HuH-7 (cell line): ENCODE measurements at regions not wholly inside any gene's neighbourhood (a gene's known extent, or its start where the extent isn't known, plus 50 kb on each side); places are given as distances from the start of the nearest gene placed in this dataset.

ENCODE experiments used
- DNase-seq: peaks from one replicate; pipeline ENCODE4 v3.0.0; 2011; ENCODE audit warnings: low spot score

DNA sequence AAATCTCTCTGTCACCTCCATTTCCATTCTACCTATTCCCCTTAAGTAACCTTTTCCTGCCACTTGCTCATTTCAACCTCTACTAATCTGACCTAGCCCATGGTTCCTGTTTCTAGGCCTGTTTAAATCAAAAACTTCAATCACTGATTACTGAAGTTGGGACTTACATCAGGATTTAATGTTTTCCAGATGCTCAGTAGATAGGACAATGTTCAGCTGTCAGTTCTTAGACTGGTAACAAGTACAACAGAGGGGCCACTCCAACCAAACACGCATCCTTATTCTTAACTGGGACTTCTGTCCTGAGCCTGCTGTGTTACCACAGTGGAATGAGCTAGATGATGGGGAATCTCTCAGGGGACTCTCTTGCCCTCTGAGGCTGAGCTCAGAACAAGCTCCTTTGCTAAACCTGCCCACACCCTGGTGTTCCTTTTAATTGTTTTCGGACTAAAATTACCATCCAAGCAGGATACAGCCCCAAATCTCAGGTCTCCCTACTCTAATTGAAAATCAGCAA is 974.6 kb downstream of the TTLL7 start:
- no peak for DNase-seq

DNA sequence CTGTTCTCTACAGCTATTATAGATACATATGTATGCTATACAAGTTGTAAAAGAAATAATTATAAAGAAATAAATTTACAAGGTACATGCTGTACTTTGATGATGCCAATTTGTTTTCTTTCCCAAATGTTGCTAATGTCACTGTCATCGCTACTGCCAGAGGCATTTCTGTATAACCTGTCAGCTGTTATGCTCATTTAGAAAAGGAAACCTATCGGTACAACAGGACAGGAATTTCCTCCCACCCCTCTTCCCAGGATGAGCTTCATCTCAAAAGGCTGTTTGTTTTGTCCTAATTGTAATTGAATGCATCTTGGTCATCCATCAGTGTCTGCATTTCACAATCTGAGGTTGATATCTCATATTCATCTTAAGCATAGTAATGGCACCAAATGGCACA is 975.7 kb downstream of the TTLL7 start:
- no peak for DNase-seq

DNA sequence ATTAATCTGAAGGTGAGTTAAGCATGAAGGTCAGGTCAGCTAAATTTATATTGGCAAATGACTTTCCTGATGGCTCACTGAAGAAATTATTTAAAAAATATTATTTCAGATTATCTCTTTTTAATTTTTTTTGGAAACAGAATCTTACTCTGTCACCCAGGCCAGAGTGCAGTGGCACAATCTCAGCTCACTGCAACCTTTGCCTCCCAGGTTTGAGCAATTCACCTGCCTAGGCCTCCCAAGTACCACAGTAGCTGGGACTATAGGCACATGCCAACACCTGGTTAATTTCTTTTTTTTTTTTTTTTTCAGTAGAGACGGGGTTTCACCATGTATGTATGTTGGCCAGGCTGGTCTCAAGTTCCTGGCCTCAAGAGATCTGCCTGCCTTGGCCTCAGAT is 976.7 kb downstream of the TTLL7 start:
- DNase-seq, result no peak

DNA sequence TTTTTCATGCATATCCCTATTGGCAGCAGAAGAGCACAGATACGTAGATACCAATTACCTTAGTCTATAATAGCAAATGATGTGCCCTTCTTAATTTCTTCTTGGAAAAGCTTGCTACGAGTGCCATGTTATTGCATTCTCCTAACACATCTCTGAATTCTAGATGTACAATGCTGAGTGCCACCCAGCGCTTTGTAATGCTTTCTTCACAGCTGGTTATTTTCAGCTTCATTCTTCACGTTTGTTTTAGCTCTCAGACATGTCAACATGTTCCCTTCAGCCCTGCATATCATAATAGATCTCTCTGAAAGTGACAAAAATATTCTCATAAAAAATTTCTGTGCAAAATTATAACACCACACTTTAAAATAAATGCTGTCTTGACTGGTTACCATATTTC is 981.2 kb downstream of the TTLL7 start:
- no peak for DNase-seq

DNA sequence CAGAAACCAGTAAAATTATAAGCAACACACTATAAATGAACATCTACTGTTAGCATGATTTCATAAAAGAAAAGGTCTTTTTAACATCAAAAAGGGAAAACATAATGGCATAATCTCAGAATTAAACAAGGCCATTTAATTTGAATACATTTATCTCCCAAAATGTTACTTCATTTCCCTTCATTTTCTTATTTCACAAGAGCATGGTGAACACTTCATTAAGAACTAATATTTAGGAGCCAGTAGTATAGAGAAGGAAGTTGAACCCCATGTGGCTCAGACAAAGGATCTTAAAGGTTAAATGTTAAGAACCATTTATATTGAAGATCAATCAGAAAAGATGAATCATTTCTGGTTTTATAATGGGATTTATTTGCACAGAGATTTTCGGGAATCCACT is 981.7 kb downstream of the TTLL7 start:
- no peak for DNase-seq

DNA sequence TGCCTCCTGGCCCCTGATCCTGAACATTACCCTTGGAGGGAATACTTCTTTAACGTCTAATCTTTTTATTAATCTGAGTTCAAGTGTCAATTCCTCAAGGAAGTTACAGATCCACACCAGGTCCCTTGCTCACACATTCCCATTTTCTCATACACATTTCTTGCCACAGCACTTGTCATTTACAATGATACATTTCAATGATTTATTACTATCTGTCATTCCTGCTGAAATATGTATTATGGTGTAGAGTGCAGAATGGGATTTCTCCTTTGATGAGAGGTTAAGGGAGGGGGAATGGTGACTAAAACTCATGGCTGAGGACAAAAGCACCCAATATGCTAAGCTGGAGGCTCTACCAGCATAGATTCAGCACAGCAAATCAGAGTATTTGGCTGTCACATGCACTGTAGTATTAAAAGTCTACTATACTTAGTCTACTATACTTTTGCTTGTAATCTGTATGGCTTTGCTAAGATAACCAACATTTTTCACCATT is 982.5 kb downstream of the TTLL7 start:
- DNase-seq, result no peak

DNA sequence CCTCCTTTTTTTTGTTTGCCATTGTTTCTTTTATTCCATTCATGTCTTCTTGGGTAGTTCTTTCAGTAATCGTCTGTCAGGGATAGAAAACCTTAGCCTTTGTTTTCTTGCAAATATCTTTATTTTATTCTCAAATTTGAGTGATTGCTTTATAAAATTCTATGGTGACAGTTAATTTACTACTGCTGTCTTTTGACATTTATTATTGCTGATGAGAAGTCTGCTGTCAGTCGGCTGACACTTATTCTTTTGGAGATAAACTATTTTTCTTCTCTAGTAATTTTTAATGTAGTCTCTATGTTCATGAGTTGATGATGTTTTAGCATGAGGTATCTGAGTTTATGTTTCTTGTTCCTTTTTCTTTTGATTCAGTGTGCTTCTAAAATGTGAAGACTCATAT is 983.8 kb downstream of the TTLL7 start:
- no peak for DNase-seq

DNA sequence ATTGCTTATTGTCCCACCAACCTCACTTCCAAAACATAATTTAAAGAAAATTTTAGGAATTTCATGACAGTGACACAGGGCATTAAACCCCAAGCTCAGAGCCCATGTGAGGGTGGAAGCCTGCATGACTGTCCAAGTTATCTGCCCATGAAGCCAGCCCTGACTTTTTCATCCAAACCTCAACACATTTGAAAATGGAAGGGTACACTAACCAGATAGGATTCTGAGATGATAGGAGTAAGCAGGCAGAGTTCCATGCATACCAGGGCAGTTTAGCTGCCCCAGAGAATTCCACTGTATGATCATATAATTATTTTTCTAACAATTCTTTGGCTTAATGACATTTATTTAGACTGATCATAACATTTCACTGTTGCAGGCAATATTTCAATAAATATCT is 986.0 kb downstream of the TTLL7 start:
- no peak for DNase-seq

DNA sequence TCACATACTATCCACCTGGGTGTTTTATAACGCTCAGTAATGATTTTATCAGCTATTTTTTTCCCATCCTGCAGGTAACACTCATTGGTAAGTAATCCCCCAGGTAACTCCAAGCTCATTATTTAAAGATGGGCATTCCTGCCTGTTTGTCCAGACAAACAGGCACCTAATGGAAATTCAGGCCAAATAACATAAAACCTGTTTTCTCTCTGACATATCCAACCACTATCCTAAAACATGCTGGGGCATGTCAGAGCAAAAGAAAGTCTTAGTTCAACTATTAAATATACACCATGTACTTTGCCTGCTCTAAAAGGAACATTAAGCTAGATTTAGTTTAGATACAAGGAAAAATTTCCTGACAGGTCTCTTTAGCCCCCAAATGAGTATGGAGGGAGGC is 987.7 kb downstream of the TTLL7 start:
- DNase-seq, result no peak

DNA sequence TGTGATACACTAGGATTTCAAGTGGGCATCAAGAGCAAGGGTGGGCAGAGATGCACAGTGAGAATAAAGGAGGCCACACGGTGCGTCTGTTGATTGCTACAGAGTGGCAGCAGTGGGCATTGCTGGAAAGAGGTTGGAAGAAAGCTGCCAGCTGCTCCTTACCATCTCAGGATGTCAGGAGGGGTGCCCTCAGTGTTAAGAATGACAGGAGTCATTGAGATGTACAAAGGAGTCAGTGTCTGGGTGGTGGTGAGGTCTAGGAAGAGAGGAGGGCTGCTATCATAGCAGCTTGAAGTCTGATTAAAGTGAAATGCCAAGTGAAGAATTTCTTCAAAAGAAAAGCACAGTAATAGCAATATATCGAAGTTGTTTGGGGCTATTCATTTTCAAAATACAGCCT is 992.7 kb downstream of the TTLL7 start:
- DNase-seq, result no peak

DNA sequence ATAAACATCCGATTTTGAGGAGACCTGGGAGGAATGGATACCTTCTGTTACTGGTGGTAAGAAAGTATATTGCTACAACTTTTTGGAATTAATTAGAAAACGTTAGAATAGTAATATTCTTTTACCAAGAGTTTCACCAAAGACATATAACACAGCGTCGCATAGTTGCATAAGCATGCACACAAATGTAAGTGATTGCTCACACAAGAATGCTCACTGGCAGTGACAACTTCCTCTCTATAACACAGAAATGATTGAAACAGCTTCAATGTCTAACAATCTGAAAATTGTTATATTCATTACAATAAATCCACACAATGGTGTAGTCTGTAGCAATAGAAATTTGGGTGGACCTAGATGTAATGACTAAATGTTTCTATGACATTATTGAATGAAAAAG is 998.6 kb downstream of the TTLL7 start:
- DNase-seq, result no peak

DNA sequence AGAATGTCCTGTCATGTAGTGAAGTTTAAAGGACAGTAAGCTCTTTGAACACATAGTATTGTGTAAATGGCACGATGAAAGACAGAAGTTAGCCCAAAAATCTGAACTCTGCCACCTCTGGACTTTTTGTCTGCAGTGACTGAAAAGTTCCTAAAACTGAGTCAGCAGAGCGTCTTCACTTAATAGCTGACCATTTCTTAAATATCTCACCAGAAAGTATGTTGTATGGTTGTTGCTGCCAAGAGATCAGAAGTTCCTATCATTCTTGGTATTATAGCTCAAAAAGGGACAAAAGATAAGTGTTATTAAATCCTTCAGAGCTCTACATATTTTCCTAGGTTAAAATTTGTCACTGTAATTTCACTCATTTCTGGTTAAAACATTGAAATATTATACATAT is 1003.0 kb downstream of the TTLL7 start:
- DNase-seq, result no peak

DNA sequence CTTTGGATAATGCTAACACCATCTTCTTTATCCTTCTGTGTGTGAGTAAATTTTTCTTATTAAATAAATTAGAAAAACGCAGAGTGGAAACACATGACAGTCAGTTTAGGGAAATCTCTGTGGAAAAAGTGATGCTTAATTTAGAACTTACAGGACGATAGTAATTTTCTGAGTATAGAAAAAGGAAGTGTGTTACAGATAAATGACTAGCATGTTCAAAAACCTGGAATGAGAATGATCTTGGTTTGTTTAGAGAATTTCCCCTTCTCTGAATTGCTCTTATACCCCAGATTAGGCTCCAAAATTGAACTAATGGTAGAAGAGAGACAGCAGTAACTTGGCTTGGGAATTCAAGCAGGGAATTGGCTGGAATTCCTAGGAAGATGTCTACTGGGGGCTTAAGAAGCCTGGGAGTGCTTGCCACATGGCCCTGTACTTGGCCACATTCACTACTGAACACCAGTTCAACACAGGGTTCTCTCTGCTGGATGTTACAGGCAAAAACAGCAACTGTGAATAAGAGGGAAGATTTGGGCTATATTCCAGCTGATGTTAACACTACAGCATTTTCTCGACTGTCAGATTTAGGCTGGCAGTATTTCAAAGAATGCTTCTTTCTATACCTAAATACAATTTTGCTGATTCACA is 1004.2 kb downstream of the TTLL7 start:
- DNase-seq, result no peak

DNA sequence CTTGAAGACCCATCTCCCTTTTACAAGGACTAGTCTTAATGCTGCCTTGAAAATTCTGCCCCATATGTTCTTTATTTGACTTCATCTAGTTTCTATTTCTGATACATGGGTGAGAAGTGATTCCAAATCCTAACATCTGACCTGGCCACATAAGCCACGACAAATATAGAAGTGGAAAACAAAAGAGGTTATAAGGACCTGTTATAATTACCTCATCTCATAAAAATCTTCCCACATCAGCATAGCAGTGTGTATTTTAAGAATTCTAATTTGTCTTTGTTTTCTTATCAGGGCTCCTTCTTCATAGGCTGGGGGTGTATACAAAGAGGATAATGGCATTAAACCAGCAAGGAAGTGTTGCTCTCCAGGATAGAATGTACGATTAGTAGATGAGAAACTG is 1007.4 kb downstream of the TTLL7 start:
- DNase-seq, result no peak

DNA sequence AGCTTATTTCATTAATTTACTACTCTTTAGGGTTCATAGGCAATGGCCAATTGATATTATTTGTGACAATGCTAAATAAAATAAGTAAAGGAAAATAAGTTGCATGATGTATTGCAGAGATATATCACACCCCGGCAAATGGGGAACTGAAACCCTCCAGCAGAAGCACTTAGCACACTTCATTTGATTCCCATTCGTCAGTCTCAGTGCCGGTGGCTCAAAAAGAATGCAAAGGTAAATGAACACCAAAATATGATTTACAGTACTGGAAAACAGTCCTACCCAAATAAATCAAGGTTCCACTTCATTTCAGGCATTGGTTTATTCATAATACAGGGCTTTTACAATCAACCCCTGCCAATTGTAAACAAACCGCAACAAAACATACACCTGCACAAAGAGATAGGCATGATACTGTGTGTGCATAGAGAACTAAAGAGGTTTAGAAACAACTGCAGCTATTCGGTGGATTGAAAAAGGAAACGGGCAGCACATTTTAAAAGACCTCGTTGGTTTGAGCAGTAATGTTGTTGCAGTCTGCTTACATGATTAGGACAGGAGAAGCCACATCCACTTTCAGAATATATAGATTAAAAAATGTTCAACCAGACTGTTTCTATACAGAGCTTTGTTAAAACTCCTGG is 1019.2 kb downstream of the TTLL7 start:
- no peak for DNase-seq

DNA sequence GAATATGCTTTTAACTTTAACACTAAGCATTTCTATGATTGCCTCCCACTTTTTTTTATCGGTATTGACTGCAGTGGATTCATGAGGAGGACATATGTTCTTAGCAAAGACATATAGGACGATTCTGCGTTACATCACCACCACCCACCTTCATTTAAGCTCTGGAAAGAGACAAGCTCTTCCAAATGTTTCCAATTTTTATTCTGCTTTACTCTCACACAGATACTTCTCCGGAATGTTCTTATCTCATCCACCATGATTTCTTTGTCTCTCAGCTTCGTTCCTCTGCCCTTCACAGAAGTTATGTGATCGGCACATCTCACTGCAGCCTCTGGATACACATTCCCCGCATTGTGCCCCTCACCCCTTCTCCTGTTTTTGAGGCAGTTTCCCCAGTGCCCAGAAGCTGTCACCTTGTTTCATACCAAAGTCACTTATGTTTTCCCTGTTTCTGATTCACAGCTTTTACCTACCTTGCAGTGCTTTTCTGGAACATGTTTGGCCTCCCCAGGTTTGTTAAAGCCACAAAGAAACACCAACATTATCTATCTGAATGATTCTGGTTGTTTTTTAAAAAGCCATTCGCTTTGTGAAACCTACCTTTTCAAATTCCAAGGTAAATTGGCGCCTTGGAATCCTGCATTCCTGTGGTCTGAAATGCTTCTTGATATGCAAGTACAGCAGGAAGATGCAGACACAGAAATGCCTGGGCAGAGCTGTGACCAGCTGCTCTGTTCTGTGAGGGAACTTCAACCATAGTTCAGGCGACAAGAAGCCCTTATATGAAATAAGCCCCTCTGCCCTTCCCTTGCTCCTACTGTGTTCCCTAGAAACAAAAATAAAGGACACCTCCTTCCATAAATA is 1020.2 kb downstream of the TTLL7 start:
- no peak for DNase-seq

DNA sequence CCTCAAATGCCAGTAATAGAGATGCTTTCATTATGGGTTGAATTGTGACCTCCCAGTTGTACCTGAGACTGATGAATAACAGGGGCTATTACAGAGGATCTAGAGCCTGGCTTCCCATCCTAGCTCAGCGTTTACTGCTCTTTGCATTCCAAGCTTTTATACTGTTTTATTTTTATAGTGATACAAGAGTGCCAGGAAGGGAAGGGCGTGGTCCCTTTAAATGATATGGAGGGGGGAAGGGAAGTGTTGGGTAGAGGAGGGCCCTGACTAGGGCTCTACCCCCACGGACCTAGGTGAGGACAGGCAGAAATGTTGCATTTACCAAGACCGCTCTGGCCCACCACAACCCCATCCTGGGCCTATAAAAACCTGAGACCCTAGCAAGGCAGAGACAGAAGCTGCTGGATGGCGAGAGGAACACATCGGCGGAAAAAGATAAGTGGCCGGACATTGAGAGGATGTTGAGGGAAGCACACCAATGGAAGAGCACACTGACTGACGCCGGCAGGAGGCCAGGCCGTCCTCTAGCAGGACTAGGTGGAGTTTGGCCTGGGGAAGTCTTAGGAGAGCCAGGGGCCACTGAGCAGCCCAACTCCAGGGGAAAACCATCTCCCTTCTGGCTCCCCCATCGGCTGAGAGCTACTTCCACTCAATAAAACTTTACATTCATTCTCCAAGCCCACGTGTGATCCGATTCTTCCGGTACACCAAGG is 1025.9 kb downstream of the TTLL7 start:
- no peak for DNase-seq

DNA sequence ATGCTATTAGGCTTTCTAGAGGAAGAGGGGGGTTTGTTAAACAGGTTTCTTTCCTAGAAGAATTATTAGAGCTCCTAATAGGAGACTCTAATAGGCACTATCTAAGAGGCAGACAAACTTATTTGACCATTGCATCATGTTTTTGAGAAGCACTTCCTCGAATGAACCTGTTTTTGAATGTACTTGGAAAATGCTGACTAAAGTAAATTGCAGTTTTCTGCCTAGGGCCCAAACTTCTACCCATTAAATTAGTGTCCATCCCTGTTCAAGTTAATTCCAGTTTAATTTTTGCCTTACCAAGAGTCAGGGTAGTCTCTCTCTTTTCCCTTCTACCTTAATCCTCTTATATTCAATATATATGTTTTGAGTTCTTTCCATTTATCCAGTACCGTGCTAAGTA is 1029.6 kb downstream of the TTLL7 start:
- DNase-seq, result no peak

DNA sequence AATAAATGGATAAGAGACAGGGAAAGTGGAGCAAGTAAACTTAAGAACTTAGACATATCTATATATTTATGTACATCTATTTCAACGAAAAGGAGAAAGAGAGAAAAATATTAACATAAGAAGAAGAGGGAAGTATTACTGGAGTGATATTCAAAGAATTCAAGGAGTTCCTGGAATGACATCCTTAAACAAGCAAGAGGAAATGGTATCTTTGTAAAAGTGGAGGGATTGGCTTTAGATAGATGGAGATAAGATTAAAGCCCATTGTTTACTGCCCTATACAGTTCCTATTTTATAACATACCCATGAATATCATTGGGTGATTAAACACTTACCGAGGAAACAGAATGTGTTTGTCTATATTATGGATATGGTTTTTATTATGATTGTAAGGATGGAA is 1036.3 kb downstream of the TTLL7 start:
- DNase-seq, result no peak

DNA sequence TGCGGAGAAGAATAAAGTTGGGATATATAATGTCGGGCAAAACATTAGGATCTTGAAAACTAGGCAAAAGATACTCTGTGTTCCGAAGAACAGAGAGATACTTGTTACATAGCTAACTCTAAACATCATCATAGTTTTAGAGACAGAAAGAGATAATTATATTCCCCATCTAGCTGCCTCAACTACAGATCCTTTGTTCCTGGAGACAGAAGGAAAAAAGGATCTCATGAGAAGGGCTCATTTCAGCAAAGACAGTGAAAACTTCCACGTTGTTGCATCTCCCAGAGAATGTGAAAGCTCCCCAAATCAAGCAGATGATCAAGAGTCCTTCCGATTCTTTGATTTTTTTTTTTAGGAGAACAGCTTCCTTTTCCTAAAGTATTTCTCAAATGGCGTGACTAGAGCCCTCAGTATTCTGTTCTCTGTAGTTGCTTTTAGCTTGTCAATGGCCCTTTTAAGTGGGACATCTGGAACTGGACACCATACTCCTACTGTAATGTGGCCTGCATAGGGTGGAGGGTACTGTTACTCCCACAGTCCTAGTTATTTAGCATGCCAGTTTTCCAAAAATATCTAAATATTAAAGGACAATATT is 1048.2 kb downstream of the TTLL7 start:
- no peak for DNase-seq

DNA sequence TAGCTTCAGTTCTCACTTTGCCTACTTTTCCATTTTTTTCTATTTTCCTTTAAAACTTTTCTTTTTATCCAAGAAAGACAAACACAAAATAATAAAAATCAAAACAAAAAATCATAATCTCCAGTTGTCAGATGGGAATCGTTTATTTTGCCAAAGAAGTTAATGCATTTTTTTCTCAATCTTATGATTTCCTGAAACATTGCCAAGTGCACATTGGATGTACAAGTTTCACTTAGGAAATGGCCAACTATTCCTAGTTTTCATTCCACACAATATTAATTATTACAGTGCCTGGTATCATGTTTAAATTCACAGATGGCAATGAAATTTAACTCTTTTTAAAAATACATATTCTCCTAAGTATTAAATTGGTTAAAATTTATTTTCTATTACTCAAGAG is 1050.5 kb downstream of the TTLL7 start:
- DNase-seq, result no peak

DNA sequence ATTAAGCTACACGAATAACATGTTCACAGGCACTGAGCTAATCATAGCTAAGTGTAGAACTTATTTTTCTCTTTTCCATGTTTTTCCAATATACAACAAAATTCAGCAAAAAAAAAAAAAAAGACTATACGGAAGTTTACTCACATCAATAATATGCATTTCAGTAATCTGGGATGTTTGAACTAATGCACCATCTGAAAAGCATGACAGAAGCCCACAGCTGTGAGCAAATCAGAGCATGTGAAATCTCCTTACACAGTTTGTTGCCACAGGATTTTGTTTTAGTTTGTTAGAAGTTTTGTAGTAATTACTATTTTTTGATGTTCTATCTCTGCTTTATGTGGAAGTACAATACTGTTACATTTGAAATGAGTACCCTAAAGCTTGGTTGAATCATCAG is 1051.7 kb downstream of the TTLL7 start:
- DNase-seq, result no peak
